Stimulated activated CD4-positive, alpha-beta T cell treated with anti-CD3 and anti-CD28 coated beads, Interleukin-12 subunit alpha, Interleukin-12 subunit beta, amount 100 ng/mL, for 24 hours (primary cell): ENCODE measurements at regions not wholly inside any gene's neighbourhood (a gene's known extent, or its start where the extent isn't known, plus 50 kb on each side); places are given as distances from the start of the nearest gene placed in this dataset.

ENCODE experiments used
- DNase-seq, 2 experiments: peaks; one replicate each; pipeline ENCODE4 v3.0.0-alpha.2; 2020; ENCODE audit warnings: low read depth in 2 of 2

DNA sequence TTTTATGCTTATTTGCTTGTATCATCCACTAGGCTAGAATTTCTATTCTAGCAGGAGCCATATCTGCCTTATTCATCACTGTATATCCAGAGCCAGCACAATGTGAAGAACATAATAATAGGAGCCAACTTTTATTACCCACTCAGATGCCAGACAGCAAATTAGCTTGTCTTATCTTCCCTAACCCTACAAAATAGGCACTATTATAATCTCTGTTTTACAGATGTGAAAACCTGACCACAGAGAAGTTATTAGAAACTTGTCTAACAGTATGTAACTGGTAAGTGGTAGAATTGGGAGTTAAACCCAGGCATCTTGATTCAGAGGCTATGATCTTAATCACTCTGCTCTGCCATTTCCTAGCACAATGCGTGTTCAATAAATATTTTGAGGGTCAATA, 579.5 kb downstream of the CAAP1 start:
- no peak for DNase-seq

DNA sequence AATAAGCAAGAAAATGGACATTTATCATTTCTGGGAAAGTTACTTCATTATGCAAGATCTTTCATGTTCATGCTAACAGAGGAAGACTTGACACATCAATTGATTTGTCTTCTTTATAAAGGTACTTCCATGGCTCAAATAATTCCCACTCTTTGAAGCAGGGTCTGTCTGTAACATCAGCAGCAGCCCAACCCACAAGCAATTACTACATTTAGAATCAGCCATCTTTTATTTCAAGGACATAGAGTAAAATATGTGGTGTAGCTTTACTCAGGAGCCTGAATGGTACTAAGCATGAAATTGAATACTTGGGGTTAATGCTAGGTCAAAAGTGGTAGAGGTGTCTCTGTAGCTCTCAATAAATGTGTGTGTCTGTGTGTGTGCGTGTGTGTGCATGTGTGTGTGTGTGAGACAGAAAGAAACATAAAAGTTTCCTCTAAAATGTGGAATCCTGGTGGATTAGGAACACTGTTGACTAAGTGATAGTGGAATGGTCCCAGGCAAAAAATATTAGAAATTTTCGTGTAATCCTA, 581.1 kb downstream of the CAAP1 start:
- no peak for DNase-seq

GRCh38 chr9:26310294-26310693, 582.3 kb downstream of the CAAP1 start:
- no peak for DNase-seq

DNA sequence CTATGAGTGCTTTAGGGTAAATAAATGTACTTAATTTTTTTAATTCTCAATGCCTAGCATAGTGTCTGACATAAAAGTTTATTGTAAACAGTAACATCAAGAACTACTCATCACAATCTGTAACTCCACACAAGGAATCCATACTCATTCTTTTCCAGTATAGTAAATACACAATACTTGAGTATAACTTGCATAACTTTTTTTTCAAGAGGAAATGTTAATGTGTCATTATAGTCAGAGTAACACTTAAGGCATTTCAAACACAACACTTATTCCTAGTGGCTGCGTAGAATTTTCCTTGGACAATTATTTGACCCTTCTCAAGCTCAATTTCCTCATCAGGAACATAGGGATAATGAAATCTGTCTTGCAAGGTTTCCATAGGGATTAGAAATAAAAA, 584.3 kb downstream of the CAAP1 start:
- no peak for DNase-seq

- DNase-seq: no peak
Observed at GRCh38 chr9:26301659-26302058, 590.9 kb downstream of the CAAP1 start.

DNA sequence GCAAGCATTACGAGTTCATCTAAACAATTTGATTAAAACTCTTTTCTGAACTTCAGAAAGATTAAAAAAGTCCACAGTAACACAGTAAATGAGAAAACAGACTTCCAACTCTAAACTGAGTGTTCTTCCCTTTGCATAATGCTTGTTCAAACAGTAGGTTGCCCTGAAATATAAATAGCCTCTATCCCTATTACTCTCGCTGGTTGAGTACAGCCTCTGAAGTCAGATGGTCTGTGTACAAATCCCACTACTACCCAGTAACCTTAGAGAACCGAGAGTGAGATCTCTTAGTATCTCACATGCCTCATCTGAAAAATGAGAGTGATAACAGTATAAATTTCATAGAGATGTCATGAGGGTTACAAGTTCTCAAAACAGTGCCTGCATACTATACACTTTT, 591.6 kb downstream of the CAAP1 start:
- no peak for DNase-seq

GRCh38 chr9:26296910-26297572, 595.6 kb downstream of the CAAP1 start:
- no peak for DNase-seq

- DNase-seq: no peak
Observed at GRCh38 chr9:26292943-26293342, 599.7 kb downstream of the CAAP1 start.

GRCh38 chr9:26271495-26272122, 593.4 kb upstream of the TUSC1 start:
- DNase-seq: no peak

GRCh38 chr9:26266146-26266793, 588.0 kb upstream of the TUSC1 start:
- DNase-seq: no peak

DNA sequence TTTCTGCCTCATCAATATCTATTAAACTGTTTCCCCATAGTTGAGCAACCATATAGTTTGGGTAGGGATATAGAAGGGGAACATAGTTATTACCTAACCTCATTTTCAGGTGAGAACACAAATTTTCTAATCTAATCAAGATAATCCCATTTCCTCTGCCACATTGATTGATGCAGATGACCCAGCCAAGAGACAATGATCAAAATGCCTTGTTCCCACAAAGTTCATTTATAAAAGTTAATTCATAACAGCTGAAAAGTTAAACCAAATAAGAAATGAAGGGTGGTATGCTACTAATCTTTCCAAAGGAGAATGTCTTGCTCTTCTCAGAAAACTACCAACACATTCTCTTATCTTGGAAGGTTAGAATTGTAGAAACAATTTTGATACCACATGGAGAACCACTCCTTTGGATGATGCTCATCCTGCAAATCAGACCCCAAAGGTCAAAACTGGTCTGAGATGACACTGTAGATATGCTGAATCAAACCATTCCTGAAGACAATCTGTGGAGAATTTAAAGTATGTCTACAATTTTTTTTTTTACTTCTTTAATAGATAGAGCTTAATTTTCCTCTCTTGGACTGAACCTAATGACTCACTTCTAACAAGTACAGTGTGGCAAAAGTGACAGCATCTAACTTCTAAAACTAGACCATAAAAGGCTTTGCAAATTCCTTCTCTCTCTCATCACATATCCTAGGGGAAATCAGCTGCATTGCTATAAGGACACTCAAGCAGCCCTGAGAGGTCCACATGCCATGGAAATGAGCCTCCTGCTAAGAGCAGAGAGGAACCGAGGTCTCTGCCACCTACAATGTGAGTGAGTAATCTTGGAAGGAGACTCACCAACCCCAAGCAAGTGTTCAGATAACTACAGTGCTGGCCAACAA, 586.7 kb upstream of the TUSC1 start:
- no peak for DNase-seq

- DNase-seq: no peak
Observed at GRCh38 chr9:26263478-26263877, 585.2 kb upstream of the TUSC1 start.

GRCh38 chr9:26262421-26263107, 584.3 kb upstream of the TUSC1 start:
- DNase-seq: no peak

DNA sequence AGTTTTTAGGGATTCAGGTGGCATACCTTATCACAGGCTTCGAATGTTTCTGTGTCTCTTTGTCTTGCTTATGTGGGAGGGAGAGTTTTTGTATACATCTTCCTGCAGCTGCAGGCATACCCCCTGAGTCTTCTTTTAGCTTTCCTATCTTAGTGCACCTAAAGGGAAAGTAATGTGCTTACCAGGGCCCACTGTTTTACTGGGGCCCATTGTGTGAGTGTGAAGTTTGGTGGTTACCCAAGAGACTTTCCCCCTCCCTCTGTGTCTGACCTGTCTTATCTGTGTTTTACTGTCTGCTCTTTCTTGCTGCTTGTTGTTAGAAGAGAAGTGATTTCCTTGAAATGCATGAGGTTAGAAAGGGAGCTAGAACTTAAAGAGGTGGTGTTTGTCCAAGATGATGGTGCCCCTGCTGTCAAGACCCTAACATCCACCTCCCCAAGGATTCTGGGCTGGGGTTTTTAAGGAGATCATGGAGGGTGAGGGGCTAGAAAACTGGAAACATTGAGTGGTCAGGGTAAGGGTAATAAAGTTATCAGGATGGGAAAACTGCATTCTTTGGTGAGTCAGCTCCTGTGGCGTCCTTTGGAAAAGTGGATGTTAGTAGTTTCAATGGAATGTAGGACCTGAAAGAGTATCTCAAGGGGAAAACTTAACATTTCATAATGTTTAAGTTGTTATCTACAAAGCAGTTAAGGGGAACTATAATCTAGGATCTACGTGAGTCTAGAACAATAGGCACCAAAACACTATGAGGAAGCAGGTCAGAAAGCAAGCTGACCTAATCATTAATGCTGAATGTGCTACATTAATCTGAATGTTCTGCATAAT, 583.5 kb upstream of the TUSC1 start:
- no peak for DNase-seq

GRCh38 chr9:26260238-26260637, 582.0 kb upstream of the TUSC1 start:
- no peak for DNase-seq

- DNase-seq: no peak
Observed at GRCh38 chr9:26247861-26248260, 569.6 kb upstream of the TUSC1 start.

- no peak for DNase-seq
Observed at GRCh38 chr9:26244661-26245451, 566.6 kb upstream of the TUSC1 start.

DNA sequence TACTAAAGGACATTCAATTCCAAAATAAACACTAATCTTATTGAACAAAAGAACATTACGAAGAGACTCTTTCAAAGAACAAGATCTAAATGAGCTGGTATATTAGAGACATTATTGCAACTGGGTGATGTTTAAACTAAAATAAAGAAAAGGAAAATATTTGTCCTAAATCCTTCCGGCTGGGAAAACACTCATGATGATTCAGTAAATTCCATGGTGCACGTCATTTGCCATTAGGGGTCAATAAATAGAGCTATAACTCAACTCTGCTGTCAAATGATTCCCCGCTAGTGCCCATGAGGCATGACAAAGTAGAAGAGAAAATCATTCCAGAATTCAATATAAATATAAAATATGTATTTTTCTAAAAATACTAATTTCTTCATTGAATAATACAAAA, 565.5 kb upstream of the TUSC1 start:
- DNase-seq: no peak

GRCh38 chr9:26243029-26243697, 564.9 kb upstream of the TUSC1 start:
- DNase-seq: no peak
